Vagina (tissue), 2 donors: ENCODE measurements at regions not wholly inside any gene's neighbourhood (a gene's known extent, or its start where the extent isn't known, plus 50 kb on each side); places are given as distances from the start of the nearest gene placed in this dataset.
"Not testable (repeated sequence)": the region's sequence is repeated elsewhere in the genome, so short reads cannot be mapped to it uniquely, and the experiment has no call there.

Experiments used
- DNase-seq, 2 donors: peaks; one replicate each; pipeline ENCODE4 v3.0.0-alpha.2; 2017; ENCODE audit errors: extremely low spot score in 2 of 2
- H3K27ac ChIP-seq: fragments of 200-600 bp; sonication (generic); one replicate; pipeline ENCODE4 v1.5.1; 2019
- H3K27me3 ChIP-seq: fragments of 200-600 bp; sonication (generic); one replicate; pipeline ENCODE4 v1.5.1; 2019
- H3K36me3 ChIP-seq, 2 donors: fragments of 200-600 bp; sonication (generic); one replicate each; pipeline ENCODE4 v1.5.1; 2017 to 2019
- H3K4me1 ChIP-seq: fragments of 200-600 bp; sonication (generic); one replicate; pipeline ENCODE4 v1.5.1; 2019
- H3K4me3 ChIP-seq, 2 donors: fragments of 200-600 bp; sonication (generic); 1 replicate in 1 of 2; 2 replicates in 1 of 2; pipeline ENCODE4 v1.5.1; 2016 to 2019
- H3K9me3 ChIP-seq: fragments of 200-600 bp; sonication (generic); one replicate; pipeline ENCODE4 v1.5.1; 2019
- POLR2A ChIP-seq, 2 donors: fragments of 450-650 bp; IDR thresholded peaks; one replicate each; pipeline ENCODE4 v1.6.1; 2017; ENCODE audit warnings: antibody characterized with exemption in 2 of 2, mild to moderate bottlenecking in 2 of 2, moderate library complexity in 2 of 2
- POLR2AphosphoS5 ChIP-seq, 2 donors: sonication (generic); formaldehyde crosslinking; IDR thresholded peaks; one replicate each; pipeline ENCODE4 v1.9.0; 2017; ENCODE audit warnings: antibody characterized with exemption in 2 of 2, mild to moderate bottlenecking in 2 of 2, low read depth in 1 of 2; ENCODE audit not compliant: insufficient read depth in 1 of 2
- intact Hi-C: fragments of 100-400 bp; cut with DNase I; formaldehyde crosslinking; loops from one replicate; pipeline ENCODE4 v1.15.1; 2023
- TF ChIP-seq, protein P1 (sequence below), 3 experiments: fragments of 450-650 bp in 2 of 3; fragments of 200-600 bp in 1 of 3; sonication (generic) in 1 of 3; IDR thresholded peaks; one replicate each; pipeline ENCODE4 v1.5.1; 2017 to 2019; ENCODE audit warnings: antibody characterized with exemption in 3 of 3, mild to moderate bottlenecking in 2 of 3, moderate library complexity in 2 of 3

DNA sequence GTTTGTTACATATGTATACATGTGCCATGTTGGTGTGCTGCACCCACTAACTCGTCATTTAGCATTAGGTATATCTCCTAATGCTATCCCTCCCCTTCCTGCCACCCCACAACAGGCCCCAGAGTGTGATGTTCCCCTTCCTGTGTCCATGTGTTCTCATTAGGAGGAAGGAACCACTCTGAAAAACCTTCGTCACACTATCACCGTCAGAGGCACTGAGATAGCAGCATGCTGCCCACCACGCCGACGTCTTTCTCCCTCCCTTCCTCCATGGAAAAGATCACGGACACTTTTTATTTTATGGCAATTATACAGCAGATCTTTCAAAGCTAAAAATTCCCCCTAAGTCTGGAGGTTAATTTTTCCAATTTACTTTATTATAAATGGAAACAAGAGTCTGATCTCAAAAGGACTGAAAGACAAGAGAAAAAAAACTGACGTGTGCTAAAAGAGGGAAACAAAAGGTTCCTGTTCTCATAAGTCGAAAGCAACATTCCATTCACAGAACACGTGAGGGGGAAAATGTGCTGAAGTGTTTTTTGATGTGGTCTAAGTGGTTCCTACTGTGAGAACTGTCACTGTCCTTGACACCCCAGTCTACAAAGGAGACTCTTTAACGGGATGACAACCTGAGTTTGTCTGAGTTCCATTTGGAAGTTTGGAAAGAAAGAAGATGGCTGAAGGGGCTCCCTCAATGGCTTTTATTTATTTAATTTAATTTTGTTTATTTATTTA, 339.7 kb upstream of the IRX2 start:
- Histone ChIP-seq H3K4me3 (no peak overlapping the region), H3K36me3 (no peaks in the 10 kb centered on the region), H3K4me1 (no peaks in the 10 kb centered on the region), H3K27me3 (no peaks in the 10 kb centered on the region), H3K27ac (no peak overlapping the region), H3K9me3 (no peaks in the 10 kb centered on the region)
- intact Hi-C loops, result no loop called here
- no peak for TF ChIP-seq POLR2AphosphoS5 (IDR thresholded peaks at IDR 0.05; ENCODE audit: insufficient read depth in 1 of 2, low read depth in 1 of 2)
- no peak for TF ChIP-seq POLR2A (IDR thresholded peaks at IDR 0.05)
- TF ChIP-seq, protein P1, sequence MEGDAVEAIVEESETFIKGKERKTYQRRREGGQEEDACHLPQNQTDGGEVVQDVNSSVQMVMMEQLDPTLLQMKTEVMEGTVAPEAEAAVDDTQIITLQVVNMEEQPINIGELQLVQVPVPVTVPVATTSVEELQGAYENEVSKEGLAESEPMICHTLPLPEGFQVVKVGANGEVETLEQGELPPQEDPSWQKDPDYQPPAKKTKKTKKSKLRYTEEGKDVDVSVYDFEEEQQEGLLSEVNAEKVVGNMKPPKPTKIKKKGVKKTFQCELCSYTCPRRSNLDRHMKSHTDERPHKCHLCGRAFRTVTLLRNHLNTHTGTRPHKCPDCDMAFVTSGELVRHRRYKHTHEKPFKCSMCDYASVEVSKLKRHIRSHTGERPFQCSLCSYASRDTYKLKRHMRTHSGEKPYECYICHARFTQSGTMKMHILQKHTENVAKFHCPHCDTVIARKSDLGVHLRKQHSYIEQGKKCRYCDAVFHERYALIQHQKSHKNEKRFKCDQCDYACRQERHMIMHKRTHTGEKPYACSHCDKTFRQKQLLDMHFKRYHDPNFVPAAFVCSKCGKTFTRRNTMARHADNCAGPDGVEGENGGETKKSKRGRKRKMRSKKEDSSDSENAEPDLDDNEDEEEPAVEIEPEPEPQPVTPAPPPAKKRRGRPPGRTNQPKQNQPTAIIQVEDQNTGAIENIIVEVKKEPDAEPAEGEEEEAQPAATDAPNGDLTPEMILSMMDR (IDR thresholded peaks at IDR 0.05), result no peak
- no peak for DNase-seq

DNA sequence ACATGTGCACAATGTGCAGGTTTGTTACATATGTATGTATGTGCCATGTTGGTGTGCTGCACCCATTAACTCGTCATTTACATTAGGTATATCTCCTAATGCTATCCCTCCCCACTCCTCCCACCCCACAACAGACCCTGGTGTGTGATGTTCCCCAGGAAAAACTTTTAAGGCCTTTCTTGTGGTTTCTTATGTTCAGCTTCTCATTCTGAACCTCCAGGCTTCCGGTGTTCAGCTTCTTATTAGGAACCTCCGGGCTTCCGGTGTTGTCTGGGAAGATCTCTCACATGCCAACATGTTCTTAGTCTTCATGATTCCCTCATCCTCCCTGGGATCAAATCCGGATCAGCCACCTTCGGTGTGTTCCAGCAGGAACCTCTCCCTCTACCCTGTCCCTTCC, 338.8 kb upstream of the IRX2 start:
- H3K36me3 ChIP-seq, DNase-seq, H3K4me3 ChIP-seq, H3K27ac ChIP-seq, intact Hi-C loops, H3K27me3 ChIP-seq, H3K4me1 ChIP-seq, H3K9me3 ChIP-seq: not testable (repeated sequence)

DNA sequence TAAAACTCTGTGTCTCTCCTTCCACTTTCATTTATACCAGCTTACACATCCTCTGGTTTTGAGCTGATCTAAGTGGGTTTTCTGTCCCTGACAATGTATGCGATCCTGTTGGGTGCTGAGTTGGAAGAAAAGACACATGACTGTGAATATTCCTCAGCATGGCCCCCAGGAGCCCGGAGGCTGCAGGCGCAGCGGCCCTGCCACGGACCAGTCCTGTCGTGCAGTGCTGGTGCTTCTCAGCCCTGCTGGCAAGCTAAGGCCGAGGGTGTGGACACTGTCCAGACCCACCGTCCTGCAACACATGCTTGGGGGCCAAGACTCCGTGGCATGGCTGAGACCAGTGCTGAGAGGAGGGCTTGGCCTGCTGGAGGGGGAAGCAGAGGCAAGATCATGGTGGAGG, 328.9 kb upstream of the IRX2 start:
- DNase-seq, result no peak

GRCh38 chr5:3077684-3078083, 326.2 kb upstream of the IRX2 start:
- Histone ChIP-seq H3K4me1 (no peaks in the 10 kb centered on the region), H3K36me3 (no peaks in the 10 kb centered on the region), H3K9me3 (no peaks in the 10 kb centered on the region), H3K4me3 (no peak overlapping the region), H3K27me3 (no peaks in the 10 kb centered on the region), H3K27ac (no peak overlapping the region)
- TF ChIP-seq POLR2A (IDR thresholded peaks at IDR 0.05), result no peak
- no peak for TF ChIP-seq POLR2AphosphoS5 (IDR thresholded peaks at IDR 0.05; ENCODE audit: insufficient read depth in 1 of 2, low read depth in 1 of 2)
- TF ChIP-seq, protein P1 (IDR thresholded peaks at IDR 0.05), result no peak
- intact Hi-C loops, result no loop called here
- no peak for DNase-seq

More for the DNA sequence above, 328.9 kb upstream of the IRX2 start:
- Histone ChIP-seq H3K9me3 (no peaks in the 10 kb centered on the region), H3K36me3 (no peaks in the 10 kb centered on the region), H3K27me3 (no peaks in the 10 kb centered on the region), H3K4me3 (no peak overlapping the region), H3K4me1 (no peaks in the 10 kb centered on the region), H3K27ac (no peak overlapping the region)
- intact Hi-C loops, result no loop called here
- TF ChIP-seq POLR2A (IDR thresholded peaks at IDR 0.05) (no peak), POLR2AphosphoS5 (IDR thresholded peaks at IDR 0.05; ENCODE audit: insufficient read depth in 1 of 2, low read depth in 1 of 2) (no peak)
- TF ChIP-seq, protein P1 (IDR thresholded peaks at IDR 0.05), result no peak

GRCh38 chr5:3075309-3075708, 323.8 kb upstream of the IRX2 start:
- no peaks in the 10 kb centered on the region for H3K9me3 ChIP-seq

More at GRCh38 chr5:3075309-3075708, 323.8 kb upstream of the IRX2 start:
- H3K27ac ChIP-seq, result no peak overlapping the region
- no peaks in the 10 kb centered on the region for H3K36me3 ChIP-seq
- no peaks in the 10 kb centered on the region for H3K4me1 ChIP-seq
- H3K4me3 ChIP-seq, result no peak overlapping the region
- intact Hi-C loops, result no loop called here
- DNase-seq, result no peak
- H3K27me3 ChIP-seq, result no peaks in the 10 kb centered on the region
- no peak for TF ChIP-seq POLR2A (IDR thresholded peaks at IDR 0.05)
- TF ChIP-seq POLR2AphosphoS5 (IDR thresholded peaks at IDR 0.05; ENCODE audit: insufficient read depth in 1 of 2, low read depth in 1 of 2), result no peak
- TF ChIP-seq, protein P1 (IDR thresholded peaks at IDR 0.05), result no peak
